NCI-H748 treated with DMSO at 0.1 percent for 48 hours (cell line): ENCODE measurements at regions not wholly inside any gene's neighbourhood (a gene's known extent, or its start where the extent isn't known, plus 50 kb on each side); places are given as distances from the start of the nearest gene placed in this dataset.

Experiments
- DNase-seq: peaks from one replicate; lab custom pipeline; 2025; lab: John Stamatoyannopoulos, UW

GRCh38 chr1:81489372-81489934, 311.3 kb upstream of the ADGRL2 start:
- DNase-seq: no peak

- no peak for DNase-seq
Measured at GRCh38 chr1:81484284-81484683, 316.4 kb upstream of the ADGRL2 start.

GRCh38 chr1:81478219-81478618, 322.5 kb upstream of the ADGRL2 start:
- DNase-seq: no peak

- no peak for DNase-seq
Measured at GRCh38 chr1:81477710-81478109, 323.0 kb upstream of the ADGRL2 start.

- no peak for DNase-seq
Measured at GRCh38 chr1:81472387-81472786, 328.3 kb upstream of the ADGRL2 start.

GRCh38 chr1:81471255-81471654, 329.5 kb upstream of the ADGRL2 start:
- DNase-seq: no peak

GRCh38 chr1:81470275-81470674, 330.5 kb upstream of the ADGRL2 start:
- DNase-seq: no peak

GRCh38 chr1:81467383-81467782, 333.4 kb upstream of the ADGRL2 start:
- no peak for DNase-seq

GRCh38 chr1:81466961-81467360, 333.8 kb upstream of the ADGRL2 start:
- DNase-seq: no peak

- DNase-seq: no peak
Measured at GRCh38 chr1:81463936-81464837, 336.5 kb upstream of the ADGRL2 start.

GRCh38 chr1:81459043-81459442, 341.7 kb upstream of the ADGRL2 start:
- DNase-seq: no peak

- no peak for DNase-seq
Measured at GRCh38 chr1:81458186-81458585, 342.5 kb upstream of the ADGRL2 start.

GRCh38 chr1:81455481-81455880, 345.3 kb upstream of the ADGRL2 start:
- DNase-seq: no peak

GRCh38 chr1:81453971-81454370, 346.8 kb upstream of the ADGRL2 start:
- DNase-seq: no peak

GRCh38 chr1:81453367-81453703, 347.4 kb upstream of the ADGRL2 start:
- peak; percentile 86 for DNase-seq

- DNase-seq: peak; percentile 40
Measured at GRCh38 chr1:81452693-81453366, 347.9 kb upstream of the ADGRL2 start.

GRCh38 chr1:81449786-81450185, 350.9 kb upstream of the ADGRL2 start:
- DNase-seq: no peak

- peak; percentile 66 for DNase-seq
Measured at GRCh38 chr1:81446000-81446669, 354.6 kb upstream of the ADGRL2 start.

- no peak for DNase-seq
Measured at GRCh38 chr1:81443288-81443687, 357.4 kb upstream of the ADGRL2 start.

- DNase-seq: no peak
Measured at GRCh38 chr1:81439046-81439823, 361.5 kb upstream of the ADGRL2 start.

GRCh38 chr1:81437649-81438048, 363.1 kb upstream of the ADGRL2 start:
- no peak for DNase-seq

GRCh38 chr1:81437213-81437612, 363.5 kb upstream of the ADGRL2 start:
- no peak for DNase-seq
